ENCODE measurements at regions not wholly inside any gene's neighbourhood (a gene's known extent, or its start where the extent isn't known, plus 50 kb on each side); places are given as distances from the start of the nearest gene placed in this dataset.

DNA sequence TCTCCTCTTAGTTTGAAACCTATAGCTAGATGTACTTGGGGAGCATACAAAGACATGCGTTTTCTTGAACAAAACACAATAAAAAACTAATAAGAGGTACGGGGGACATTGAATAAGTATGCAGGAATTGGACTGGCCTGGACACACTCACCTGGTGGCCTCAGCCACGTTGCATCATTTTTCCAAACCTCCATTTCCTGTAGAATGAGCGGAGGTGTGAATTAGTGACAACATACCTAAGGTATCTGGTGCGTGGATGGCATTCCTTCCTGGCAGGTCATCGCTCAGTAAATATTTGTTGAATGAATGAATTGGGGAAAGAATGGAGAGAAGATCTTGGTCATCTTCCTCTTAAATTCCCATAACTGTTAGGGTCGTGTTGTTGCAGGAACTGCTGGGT, 103.2 kb upstream of the CTBP2 start:
- no peak overlapping the region for H3K27ac ChIP-seq
- TF ChIP-seq ZFX (IDR thresholded peaks at IDR 0.05) = no peak
- TF ChIP-seq, protein P1, sequence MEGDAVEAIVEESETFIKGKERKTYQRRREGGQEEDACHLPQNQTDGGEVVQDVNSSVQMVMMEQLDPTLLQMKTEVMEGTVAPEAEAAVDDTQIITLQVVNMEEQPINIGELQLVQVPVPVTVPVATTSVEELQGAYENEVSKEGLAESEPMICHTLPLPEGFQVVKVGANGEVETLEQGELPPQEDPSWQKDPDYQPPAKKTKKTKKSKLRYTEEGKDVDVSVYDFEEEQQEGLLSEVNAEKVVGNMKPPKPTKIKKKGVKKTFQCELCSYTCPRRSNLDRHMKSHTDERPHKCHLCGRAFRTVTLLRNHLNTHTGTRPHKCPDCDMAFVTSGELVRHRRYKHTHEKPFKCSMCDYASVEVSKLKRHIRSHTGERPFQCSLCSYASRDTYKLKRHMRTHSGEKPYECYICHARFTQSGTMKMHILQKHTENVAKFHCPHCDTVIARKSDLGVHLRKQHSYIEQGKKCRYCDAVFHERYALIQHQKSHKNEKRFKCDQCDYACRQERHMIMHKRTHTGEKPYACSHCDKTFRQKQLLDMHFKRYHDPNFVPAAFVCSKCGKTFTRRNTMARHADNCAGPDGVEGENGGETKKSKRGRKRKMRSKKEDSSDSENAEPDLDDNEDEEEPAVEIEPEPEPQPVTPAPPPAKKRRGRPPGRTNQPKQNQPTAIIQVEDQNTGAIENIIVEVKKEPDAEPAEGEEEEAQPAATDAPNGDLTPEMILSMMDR (conservative IDR thresholded peaks at IDR 0.05) = no peak

- no peak overlapping the region for H3K27ac ChIP-seq
- no peak for TF ChIP-seq ZFX (IDR thresholded peaks at IDR 0.05)
- TF ChIP-seq, protein P1 (conservative IDR thresholded peaks at IDR 0.05) = no peak
Observed at GRCh38 chr10:125262920-125263319, 102.6 kb upstream of the CTBP2 start.

GRCh38 chr10:125262409-125262808, 102.0 kb upstream of the CTBP2 start:
- TF ChIP-seq, protein P1 (conservative IDR thresholded peaks at IDR 0.05) = no peak
- TF ChIP-seq ZFX (IDR thresholded peaks at IDR 0.05) = no peak
- no peak overlapping the region for H3K27ac ChIP-seq

GRCh38 chr10:125261491-125262186, 101.3 kb upstream of the CTBP2 start:
- TF ChIP-seq, protein P1 (conservative IDR thresholded peaks at IDR 0.05) = no peak
- no peak for TF ChIP-seq ZFX (IDR thresholded peaks at IDR 0.05)
- no peak overlapping the region for H3K27ac ChIP-seq

DNA sequence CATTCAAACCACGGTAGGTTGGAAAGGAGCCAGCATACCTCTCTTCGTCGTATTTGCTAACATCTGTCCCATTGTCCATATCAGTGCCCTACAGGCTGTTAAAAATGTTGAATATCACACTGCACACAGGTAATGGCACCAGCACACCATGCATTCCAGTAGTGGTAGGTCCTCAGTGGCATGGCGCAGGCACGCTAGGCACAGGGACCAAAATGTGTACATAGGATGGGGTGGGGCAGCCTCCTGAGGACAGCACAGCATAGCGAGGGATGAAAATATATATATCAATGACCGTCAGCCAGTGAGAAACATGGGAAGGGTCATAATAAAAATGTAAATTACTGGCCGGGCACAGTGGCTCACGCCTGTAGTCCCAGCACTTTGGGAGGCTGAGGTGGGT, 99.9 kb upstream of the CTBP2 start:
- no peak for TF ChIP-seq ZFX (IDR thresholded peaks at IDR 0.05)
- TF ChIP-seq, protein P1 (conservative IDR thresholded peaks at IDR 0.05) = no peak
- no peak overlapping the region for H3K27ac ChIP-seq

GRCh38 chr10:125259651-125260050, 99.3 kb upstream of the CTBP2 start:
- H3K27ac ChIP-seq = no peak overlapping the region
- TF ChIP-seq, protein P1 (conservative IDR thresholded peaks at IDR 0.05) = no peak
- TF ChIP-seq ZFX (IDR thresholded peaks at IDR 0.05) = no peak

GRCh38 chr10:125258676-125259075, 98.3 kb upstream of the CTBP2 start:
- TF ChIP-seq, protein P1 (conservative IDR thresholded peaks at IDR 0.05) = no peak
- TF ChIP-seq ZFX (IDR thresholded peaks at IDR 0.05) = no peak

More at GRCh38 chr10:125258676-125259075, 98.3 kb upstream of the CTBP2 start:
- H3K27ac ChIP-seq = no peak overlapping the region
